GM12872 (cell line): ENCODE measurements at regions not wholly inside any gene's neighbourhood (a gene's known extent, or its start where the extent isn't known, plus 50 kb on each side); places are given as distances from the start of the nearest gene placed in this dataset.
A peak's percentile ranks its signal among the peaks of the same experiment; 100 is the strongest.

Experiments used
- TF ChIP-seq, protein P1 (sequence below): IDR thresholded peaks from 3 replicates; pipeline ENCODE4 v1.5.1; 2011; ENCODE audit warnings: low read depth, mild to moderate bottlenecking, low read length, moderate library complexity; ENCODE audit not compliant: insufficient read depth

DNA sequence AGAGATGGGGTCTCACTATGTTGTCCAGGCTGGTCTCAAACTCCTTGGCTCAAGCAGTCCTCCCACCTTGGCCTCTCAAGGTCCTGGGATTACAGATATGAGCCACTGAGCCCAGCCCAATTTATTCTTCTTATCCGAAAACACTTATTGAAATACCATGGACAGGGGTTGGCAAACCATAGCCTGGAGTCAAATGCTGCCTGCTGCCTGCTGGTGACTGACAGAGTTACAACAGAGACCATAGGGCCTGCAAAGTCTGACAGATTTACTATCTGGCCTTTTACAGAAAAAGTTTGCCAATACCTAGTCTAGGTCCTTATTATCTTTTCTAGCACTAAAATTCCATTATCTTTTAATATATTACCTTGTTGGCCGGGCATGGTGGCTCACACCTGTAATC, 87.1 kb upstream of the ZNF281 start:
- TF ChIP-seq, protein P1, sequence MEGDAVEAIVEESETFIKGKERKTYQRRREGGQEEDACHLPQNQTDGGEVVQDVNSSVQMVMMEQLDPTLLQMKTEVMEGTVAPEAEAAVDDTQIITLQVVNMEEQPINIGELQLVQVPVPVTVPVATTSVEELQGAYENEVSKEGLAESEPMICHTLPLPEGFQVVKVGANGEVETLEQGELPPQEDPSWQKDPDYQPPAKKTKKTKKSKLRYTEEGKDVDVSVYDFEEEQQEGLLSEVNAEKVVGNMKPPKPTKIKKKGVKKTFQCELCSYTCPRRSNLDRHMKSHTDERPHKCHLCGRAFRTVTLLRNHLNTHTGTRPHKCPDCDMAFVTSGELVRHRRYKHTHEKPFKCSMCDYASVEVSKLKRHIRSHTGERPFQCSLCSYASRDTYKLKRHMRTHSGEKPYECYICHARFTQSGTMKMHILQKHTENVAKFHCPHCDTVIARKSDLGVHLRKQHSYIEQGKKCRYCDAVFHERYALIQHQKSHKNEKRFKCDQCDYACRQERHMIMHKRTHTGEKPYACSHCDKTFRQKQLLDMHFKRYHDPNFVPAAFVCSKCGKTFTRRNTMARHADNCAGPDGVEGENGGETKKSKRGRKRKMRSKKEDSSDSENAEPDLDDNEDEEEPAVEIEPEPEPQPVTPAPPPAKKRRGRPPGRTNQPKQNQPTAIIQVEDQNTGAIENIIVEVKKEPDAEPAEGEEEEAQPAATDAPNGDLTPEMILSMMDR: no peak

DNA sequence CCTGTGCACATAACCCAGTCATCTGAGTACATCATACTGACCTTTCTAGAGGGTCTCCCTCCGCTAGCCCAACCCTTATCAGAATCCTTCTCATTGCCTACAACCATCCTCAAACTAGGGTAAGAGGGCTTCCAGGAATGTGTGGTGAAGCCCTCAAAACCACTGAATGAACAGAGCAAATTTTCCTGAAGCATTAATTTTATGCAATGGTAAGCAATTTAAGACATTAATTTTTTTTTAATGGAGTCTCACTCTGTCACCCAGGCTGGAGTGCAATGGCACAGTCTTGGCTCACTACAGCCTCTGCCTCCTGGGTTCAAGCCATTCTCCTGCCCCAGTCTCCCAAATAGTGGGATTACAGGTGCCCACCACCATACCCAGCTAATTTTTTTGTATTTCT, 86.1 kb upstream of the ZNF281 start:
- TF ChIP-seq, protein P1: no peak

DNA sequence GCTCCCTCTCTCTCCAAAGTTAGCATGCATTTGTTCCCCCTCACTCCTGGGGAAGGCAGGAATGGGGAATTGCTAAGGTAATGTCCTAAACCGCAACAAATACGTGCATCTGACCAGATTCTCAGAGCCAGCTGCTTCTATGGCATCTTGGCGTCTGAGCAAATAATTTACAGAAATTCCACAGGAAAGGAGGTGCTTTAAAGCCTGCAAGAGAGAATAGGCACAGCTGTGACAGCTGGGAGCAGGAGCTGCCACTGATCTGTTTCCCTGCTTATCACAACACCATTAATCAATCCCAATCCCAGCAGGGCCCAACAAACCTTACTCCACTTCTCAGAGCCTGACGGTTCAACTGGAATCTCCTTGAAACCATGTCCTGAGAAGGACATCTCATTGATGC, 83.5 kb upstream of the ZNF281 start:
- TF ChIP-seq, protein P1: no peak

- TF ChIP-seq, protein P1: no peak
These were observed 81.3 kb upstream of the ZNF281 start for GRCh38 chr1:200491103-200491502.

DNA sequence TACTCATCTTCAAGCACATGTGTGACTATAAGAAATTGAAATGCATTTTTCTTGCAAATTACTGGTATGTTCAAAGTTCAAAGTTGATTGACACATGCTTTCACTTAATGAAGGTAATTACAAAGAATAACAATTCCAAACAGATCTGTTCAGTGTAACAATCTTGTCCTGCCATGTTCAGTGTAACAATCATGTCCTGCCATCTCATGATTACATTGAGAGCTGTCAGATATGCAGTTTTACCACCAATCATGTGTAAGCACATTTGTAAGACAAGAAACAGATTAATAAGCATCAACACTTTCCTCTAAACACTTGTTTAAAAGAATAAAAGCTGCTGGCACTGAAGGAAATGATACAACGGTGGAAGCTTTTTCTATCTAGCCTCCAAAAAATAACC, 80.3 kb upstream of the ZNF281 start:
- TF ChIP-seq, protein P1: no peak

- TF ChIP-seq, protein P1: peak; percentile 76
These were observed 78.7 kb upstream of the ZNF281 start for GRCh38 chr1:200488375-200489165.

GRCh38 chr1:200487650-200488049, 77.8 kb upstream of the ZNF281 start:
- TF ChIP-seq, protein P1: no peak
